GM19328 (cell line): ENCODE measurements at regions not wholly inside any gene's neighbourhood (a gene's known extent, or its start where the extent isn't known, plus 50 kb on each side); places are given as distances from the start of the nearest gene placed in this dataset.
A peak's percentile ranks its signal among the peaks of the same experiment; 100 is the strongest.

Experiments used
- ATAC-seq: cut with Tn5 transposase; IDR thresholded peaks from one replicate; pipeline ENCODE4 v1.9.1; 2021; ENCODE audit warnings: mild to moderate bottlenecking, moderate library complexity; ENCODE audit not compliant: unreplicated experiment

DNA sequence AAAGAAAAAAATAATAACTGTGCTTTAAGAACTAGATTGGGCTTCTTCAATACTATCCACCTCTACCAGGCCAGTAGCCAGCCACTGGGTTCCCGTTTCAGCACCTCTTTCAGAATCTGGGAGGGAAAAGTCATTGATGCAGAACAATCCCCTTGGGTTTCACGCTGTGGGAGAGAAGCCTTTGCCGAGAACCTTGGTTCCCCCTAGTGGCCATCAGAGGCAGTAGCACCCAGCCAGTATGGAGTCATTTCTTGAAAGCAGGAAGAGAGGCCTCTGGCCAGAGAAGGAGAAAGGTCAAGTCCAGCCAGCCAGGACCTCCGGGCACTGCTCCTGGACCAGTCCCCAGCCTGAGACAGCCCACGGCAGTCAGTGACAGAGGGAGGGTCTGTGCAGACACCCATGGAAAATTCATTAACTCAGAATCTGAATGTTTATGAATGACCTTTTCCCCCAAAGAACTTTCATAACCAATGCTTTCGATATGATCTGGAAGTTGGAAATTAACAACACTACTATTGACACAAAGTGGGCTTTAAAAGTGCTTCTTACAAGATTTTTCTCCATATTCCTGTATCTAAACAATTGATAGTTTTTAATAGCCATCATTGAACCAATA, 51.2 kb upstream of the CDH5 start:
- peak; percentile 88 for ATAC-seq

- ATAC-seq: no peak
Measured at GRCh38 chr16:66311306-66311705, 55.2 kb upstream of the CDH5 start.

GRCh38 chr16:66309215-66309807, 57.2 kb upstream of the CDH5 start:
- ATAC-seq: no peak

GRCh38 chr16:66308096-66308495, 58.4 kb upstream of the CDH5 start:
- ATAC-seq: no peak

- no peak for ATAC-seq
Measured at GRCh38 chr16:66306366-66307150, 59.9 kb upstream of the CDH5 start.

DNA sequence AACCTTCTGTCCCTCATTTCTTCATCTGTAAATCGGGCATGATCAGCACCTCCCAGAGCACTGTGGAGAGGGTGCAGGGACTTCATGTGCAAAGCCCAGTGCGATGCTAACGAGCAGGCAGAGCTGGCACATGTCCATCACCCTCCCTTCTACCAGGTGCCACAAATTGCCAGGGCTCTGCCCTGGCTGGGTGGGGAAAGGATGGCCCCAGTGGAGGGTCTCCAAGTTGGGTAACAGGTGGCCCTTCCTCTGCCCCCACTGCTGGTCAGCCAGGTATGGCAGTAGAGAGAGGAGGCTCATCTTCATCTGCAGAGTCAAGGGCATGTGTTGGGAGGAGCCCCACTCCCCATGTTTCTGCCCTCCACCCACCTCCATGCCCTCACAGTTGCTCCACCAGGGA, 61.5 kb upstream of the CDH5 start:
- no peak for ATAC-seq

- no peak for ATAC-seq
Measured at GRCh38 chr16:66304151-66304550, 62.3 kb upstream of the CDH5 start.

GRCh38 chr16:66300501-66300900, 66.0 kb upstream of the CDH5 start:
- no peak for ATAC-seq

GRCh38 chr16:66300037-66300436, 66.5 kb upstream of the CDH5 start:
- no peak for ATAC-seq

DNA sequence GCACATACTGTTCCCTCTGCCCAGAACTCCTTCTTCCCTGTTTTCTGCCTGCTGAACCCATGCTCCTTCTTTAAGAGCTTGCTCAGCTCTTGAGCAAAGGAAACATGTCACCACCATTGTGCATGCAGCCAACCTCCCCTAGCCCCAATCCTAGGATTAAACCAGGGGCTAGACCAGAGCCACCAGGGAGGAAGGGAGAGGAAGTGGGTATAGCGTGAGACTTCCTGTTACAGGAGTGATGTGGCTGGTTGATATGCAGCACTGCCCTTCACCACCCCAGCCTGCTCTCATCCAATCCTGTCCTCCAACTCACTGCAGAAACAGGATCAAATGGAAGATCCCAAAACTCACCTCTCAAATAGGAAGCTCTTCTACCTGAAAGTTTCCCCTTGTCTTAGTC, 67.1 kb upstream of the CDH5 start:
- ATAC-seq: no peak

GRCh38 chr16:66298571-66299120, 67.8 kb upstream of the CDH5 start:
- ATAC-seq: no peak

DNA sequence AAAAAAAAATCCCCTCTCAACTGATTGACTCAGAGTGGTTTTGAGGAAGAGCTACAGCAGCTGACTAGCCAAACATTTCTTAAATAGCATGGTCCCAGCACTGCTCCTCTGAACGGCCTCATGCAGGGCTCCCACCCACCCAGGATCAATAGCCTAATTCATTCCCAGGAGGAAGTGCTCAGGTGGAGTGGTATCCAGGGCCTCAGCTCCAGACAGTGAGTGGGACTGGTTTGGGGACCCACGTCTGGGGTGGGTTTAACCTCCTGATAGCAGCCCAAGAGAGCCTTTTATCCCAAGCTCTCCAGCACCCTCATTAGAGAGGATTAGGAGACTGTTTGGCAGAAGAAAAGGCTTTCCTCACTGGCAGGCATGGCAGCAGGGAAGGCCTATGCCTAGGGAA, 68.5 kb upstream of the CDH5 start:
- no peak for ATAC-seq

- no peak for ATAC-seq
Measured at GRCh38 chr16:66296591-66296990, 69.9 kb upstream of the CDH5 start.

DNA sequence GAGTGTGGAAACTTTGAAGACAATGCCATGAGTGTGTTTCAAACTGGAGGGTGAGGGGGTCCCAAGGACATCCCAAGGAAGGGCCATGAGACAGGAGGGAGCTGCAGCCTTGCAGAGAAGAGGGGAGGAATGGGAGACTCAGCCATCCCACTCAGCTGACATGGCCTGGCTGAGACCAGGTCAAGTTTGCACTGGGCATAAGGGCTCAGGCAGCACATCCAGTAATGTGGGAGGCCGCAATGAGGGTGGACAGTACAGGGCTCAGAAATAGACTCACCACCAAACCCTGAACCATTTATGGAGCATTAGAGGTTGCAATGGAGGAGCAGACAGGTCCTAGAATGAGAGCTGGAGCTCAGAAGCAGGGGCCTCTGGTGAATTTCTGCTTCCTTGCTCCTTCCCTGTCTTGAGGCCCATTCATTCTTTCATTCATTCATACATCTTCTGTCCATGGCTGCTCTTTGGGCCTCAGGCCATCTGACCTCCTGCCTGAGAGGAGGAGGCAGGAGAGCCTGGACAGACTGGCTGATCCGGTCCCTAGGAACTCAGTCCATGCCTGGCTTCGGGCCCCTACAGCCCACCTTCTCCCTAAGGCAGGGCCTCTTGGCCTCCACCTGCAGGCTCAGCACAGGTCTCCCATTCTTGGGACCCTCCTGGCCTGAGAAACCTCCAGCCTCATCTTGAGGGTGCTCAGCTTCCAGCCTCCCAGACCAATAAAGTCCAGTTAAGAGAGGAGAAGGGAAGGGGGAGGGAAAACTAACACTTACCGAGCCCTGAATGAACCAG, 70.5 kb upstream of the CDH5 start:
- no peak for ATAC-seq

- no peak for ATAC-seq
Measured at GRCh38 chr16:66295213-66295612, 71.3 kb upstream of the CDH5 start.

GRCh38 chr16:66294507-66294906, 72.0 kb upstream of the CDH5 start:
- no peak for ATAC-seq

- no peak for ATAC-seq
Measured at GRCh38 chr16:66293932-66294331, 72.6 kb upstream of the CDH5 start.

GRCh38 chr16:66293207-66293735, 73.2 kb upstream of the CDH5 start:
- no peak for ATAC-seq

DNA sequence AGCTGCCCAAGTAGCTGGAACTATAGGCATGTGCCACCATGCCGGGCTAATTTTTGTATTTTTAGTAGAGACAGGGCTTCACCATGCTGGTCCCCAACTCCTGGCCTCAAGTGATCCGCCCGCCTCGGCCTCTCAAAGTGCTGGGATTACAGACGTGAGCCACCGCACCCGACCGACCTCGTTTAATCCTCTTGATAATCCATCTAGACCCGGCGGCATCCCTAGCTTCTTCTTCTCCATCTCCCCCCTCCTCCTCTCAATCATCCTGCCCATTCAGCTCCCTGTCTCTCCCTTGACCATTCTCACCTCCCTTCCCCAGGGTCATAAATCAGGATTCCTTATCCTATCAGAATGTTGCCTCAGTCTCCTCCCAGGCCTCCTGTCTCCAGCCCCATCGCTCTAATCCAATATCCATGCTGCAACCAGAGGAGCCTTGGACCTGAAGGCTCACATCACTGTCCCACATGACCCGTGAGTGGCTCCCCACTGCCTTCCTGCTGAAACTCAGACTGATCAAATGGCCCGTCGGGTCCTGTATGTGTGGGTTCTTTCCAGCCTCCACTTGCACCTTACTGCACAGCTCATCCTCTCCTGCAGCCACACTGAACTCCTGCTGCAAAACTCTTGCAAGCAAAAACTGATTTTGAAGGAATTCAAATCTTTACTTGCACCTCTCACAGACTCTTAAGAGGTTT, 74.1 kb upstream of the CDH5 start:
- ATAC-seq: no peak

DNA sequence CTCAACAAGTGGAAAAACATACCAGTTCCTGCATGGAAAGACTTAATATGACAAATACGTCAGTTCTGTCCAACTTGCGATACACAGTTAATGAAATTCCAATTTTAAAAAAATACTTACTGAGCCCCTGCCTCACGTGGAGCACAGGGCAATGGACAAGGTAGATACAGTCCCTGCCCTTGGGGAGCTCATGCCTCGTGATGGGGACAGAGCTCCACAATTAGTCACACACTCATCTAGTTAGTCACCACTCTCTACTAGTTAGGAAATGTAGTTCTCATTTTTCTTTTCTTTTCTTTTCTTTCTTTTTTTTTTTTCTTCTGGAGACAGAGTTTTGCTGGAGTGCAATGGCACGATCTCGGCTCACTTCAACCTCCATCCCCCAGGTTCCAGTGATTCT, 74.7 kb upstream of the CDH5 start:
- ATAC-seq: no peak
